ENCODE measurements at regions not wholly inside any gene's neighbourhood (a gene's known extent, or its start where the extent isn't known, plus 50 kb on each side); places are given as distances from the start of the nearest gene placed in this dataset.

DNA sequence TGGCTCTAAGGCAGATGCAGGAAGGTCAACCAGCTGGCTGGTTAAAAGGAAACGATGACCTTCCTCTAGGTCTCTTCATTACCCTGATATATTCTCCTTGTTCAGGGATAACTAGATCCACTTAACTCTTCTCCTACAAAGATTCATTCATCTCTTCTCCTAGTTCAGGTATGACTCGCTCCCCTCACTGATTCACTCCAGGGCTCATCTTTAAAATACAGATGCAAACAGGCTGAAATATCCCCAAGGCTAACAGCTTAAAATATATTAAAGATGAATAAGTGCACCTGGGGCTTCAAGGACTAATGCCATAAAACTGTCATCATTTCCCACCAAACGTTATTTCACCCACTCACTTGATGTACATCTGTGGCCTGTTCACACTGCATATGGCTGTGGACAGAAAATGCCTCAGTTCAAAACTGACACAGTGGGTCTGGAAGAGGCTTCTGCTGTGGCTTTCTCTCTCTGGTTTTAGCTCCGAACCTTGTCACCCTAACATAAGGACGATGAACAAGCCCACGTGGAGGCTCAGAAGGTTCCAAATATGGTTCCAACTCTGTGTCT lies 366.9 kb downstream of the DEPDC1B start:
- no peak for TF ChIP-seq POLR2A (IDR thresholded peaks at IDR 0.05)
- TF ChIP-seq POLR2AphosphoS5 (IDR thresholded peaks at IDR 0.05): no peak
- TF ChIP-seq EP300 (IDR thresholded peaks at IDR 0.05; ENCODE audit: low read depth): no peak
- TF ChIP-seq CTCF (IDR thresholded peaks at IDR 0.05): no peak

Data from transverse colon (tissue), 4 donors.